Activated CD8-positive, alpha-beta T cell treated with anti-CD3 and anti-CD28 coated beads, Interleukin-2, amount 10 ng/mL, durations not matched to agents 7 days and 5 days (primary cell): ENCODE measurements at regions not wholly inside any gene's neighbourhood (a gene's known extent, or its start where the extent isn't known, plus 50 kb on each side); places are given as distances from the start of the nearest gene placed in this dataset.

ENCODE experiments used
- ATAC-seq: fragments of 150-1000 bp; cut with Tn5 transposase; one replicate; pipeline ENCODE4 v1.10.0; 2021; ENCODE audit warnings: moderate library complexity
- CTCF ChIA-PET: fragments of 350-600 bp; sonication (Branson Sonifier 250); formaldehyde crosslinking; loops from one replicate; lab custom pipeline; 2021; ENCODE audit warnings: antibody characterized with exemption; lab: Charles Lee
- POLR2A ChIA-PET: fragments of 350-600 bp; sonication (Branson Sonifier 250); formaldehyde crosslinking; loops from one replicate; lab custom pipeline; 2021; ENCODE audit warnings: antibody characterized with exemption; lab: Charles Lee
- DNase-seq: peaks from one replicate; pipeline ENCODE4 v3.0.0-alpha.2; 2020
- H3K27ac Mint-ChIP-seq: one replicate; pipeline ENCODE4 v1.8.0; 2021; ENCODE audit warnings: mild to moderate bottlenecking, mixed read lengths
- H3K27me3 Mint-ChIP-seq: one replicate; pipeline ENCODE4 v1.8.0; 2021; ENCODE audit warnings: low read depth, mixed read lengths
- H3K36me3 Mint-ChIP-seq: one replicate; pipeline ENCODE4 v1.8.0; 2021; ENCODE audit warnings: low read depth, mixed read lengths
- H3K4me1 Mint-ChIP-seq: one replicate; pipeline ENCODE4 v1.8.0; 2021; ENCODE audit warnings: low read depth, mixed read lengths
- H3K4me3 Mint-ChIP-seq: one replicate; pipeline ENCODE4 v1.8.0; 2021; ENCODE audit warnings: mild to moderate bottlenecking, mixed read lengths
- H3K9me3 Mint-ChIP-seq: one replicate; pipeline ENCODE4 v1.8.0; 2022; ENCODE audit warnings: mixed read lengths; ENCODE audit not compliant: insufficient read depth

GRCh38 chr4:123297836-123298235, 98.8 kb upstream of the SPRY1 start:
- H3K27ac Mint-ChIP-seq = no peak overlapping the region
- H3K27me3 Mint-ChIP-seq = no peaks in the 10 kb centered on the region
- no peak for ATAC-seq
- H3K4me3 Mint-ChIP-seq = no peak overlapping the region
- ChIA-PET POLR2A (no interaction called here), CTCF (no interaction called here)
- H3K9me3 Mint-ChIP-seq = no peaks in the 10 kb centered on the region
- H3K36me3 Mint-ChIP-seq = peaks cover 2% of the 10 kb centered on the region
- DNase-seq = no peak
- peaks cover 4% of the 10 kb centered on the region for H3K4me1 Mint-ChIP-seq

DNA sequence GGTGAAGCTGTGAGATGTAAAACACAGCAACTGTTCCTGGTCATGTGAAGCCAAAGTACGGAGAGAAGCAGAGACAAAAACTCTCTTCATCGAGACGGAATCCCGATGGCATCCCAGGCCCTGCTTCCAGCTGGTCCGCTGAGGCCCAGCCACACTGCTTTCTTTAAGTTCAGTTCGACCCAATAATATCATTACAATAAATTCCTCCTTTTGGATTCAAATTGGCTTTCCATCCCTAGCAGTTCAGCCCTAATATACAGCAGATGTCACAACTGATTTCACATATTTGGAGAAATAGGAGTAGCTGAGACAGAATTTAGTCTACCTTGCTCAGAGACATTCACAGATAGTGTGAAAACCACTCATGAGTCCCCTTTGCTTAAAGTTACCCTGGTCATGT, 98.3 kb upstream of the SPRY1 start:
- DNase-seq = no peak
- Mint-ChIP-seq H3K9me3 (no peaks in the 10 kb centered on the region), H3K27ac (no peak overlapping the region), H3K4me1 (peaks cover 4% of the 10 kb centered on the region), H3K4me3 (no peak overlapping the region), H3K27me3 (no peaks in the 10 kb centered on the region), H3K36me3 (peaks cover 2% of the 10 kb centered on the region)
- ATAC-seq = no peak
- POLR2A ChIA-PET = no interaction called here
- CTCF ChIA-PET = no interaction called here

DNA sequence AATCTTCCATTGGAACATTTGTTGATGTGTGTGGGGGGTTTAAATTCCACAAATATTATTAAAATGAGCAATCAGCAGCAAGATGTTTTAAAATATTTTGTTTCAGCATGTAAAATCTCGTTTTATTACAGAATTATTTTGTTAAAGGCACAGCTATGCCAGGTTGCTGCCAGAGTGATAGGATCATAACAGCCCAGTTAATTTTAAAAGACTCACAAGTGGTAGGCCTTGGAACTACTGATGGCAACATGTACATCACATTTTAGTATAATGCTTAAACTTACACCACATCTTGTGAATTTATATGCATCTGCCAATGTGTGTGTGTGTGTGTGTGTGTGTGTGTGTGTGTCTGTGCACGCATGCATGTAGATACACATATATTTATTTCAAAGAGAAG, 97.8 kb upstream of the SPRY1 start:
- H3K9me3 Mint-ChIP-seq = no peaks in the 10 kb centered on the region

DNA sequence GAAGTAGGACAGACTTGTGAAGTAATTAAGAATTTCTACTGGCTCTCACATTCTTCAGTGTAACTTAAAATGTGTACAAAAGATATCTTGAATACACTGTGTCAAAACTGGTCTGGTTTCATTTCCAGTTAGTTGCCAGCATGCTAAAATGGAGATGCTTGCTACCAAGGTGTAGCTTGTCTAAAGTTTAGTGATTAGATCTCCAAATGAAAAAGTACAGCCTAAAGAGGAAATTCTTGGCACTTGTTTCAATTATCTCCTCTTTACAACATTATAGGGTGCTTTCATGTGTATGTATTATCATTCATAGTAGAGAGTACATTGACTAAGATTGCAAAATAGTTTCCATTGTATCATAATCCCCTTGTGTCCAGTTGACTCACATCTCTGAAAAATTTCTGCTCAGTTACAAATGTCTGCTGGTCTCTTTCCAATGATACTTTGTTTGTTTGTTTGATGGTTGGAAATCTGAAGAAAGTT, 97.3 kb upstream of the SPRY1 start:
- H3K27ac Mint-ChIP-seq = no peak overlapping the region
- no peak for DNase-seq
- peaks cover 8% of the 10 kb centered on the region for H3K4me1 Mint-ChIP-seq
- ChIA-PET CTCF (no interaction called here), POLR2A (no interaction called here)
- no peak overlapping the region for H3K4me3 Mint-ChIP-seq
- H3K27me3 Mint-ChIP-seq = no peaks in the 10 kb centered on the region
- no peak for ATAC-seq
- H3K9me3 Mint-ChIP-seq = no peaks in the 10 kb centered on the region
- peaks cover 5% of the 10 kb centered on the region for H3K36me3 Mint-ChIP-seq

More for the DNA sequence above, 97.8 kb upstream of the SPRY1 start:
- no peak for DNase-seq
- ChIA-PET CTCF (no interaction called here), POLR2A (no interaction called here)
- Mint-ChIP-seq H3K27me3 (no peaks in the 10 kb centered on the region), H3K4me3 (no peak overlapping the region), H3K36me3 (peaks cover 2% of the 10 kb centered on the region), H3K27ac (no peak overlapping the region), H3K4me1 (peaks cover 4% of the 10 kb centered on the region)
- no peak for ATAC-seq

GRCh38 chr4:123300222-123301039, 96.2 kb upstream of the SPRY1 start:
- no peaks in the 10 kb centered on the region for H3K9me3 Mint-ChIP-seq
- DNase-seq (no peak), ATAC-seq (no peak)
- H3K36me3 Mint-ChIP-seq = peaks cover 5% of the 10 kb centered on the region
- no peaks in the 10 kb centered on the region for H3K27me3 Mint-ChIP-seq
- CTCF ChIA-PET = no interaction called here
- peaks cover 16% of the 10 kb centered on the region for H3K4me1 Mint-ChIP-seq
- H3K27ac Mint-ChIP-seq = peak overlapping the region; percentile 12
- POLR2A ChIA-PET = interaction anchor here (0.6 kb wide), 1 partner anchor 764 kb away, joined by 6 read pairs; no protein-coding TSS in a partner anchor
- no peak overlapping the region for H3K4me3 Mint-ChIP-seq

DNA sequence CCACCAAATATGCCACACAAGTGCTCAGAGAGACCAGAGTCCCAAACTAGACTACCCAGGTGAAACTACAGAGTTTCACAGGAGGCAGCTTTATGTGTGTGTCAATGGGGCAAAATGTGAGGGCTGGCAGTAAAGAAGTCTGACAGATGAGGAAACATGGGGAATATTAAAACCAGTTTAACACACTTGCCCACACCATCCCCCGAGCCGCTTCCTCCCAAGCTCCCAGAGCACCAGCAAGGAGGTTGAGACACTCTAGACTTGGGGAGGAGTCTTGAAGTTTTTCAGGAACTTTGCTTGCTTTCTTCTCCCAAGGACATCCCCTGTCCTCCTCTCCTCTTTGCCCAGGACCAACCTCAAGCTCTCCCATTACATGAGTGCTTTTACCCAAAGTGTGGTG, 94.7 kb upstream of the SPRY1 start:
- Mint-ChIP-seq H3K27me3 (no peaks in the 10 kb centered on the region), H3K36me3 (peaks cover 5% of the 10 kb centered on the region), H3K4me3 (no peak overlapping the region), H3K9me3 (no peaks in the 10 kb centered on the region), H3K4me1 (peaks cover 16% of the 10 kb centered on the region), H3K27ac (no peak overlapping the region)
- DNase-seq (no peak), ATAC-seq (no peak)
- ChIA-PET POLR2A (no interaction called here), CTCF (no interaction called here)

- peak; percentile 76 for ATAC-seq
- Mint-ChIP-seq H3K4me3 (peak overlapping the region; percentile 13), H3K27me3 (no peaks in the 10 kb centered on the region), H3K36me3 (peaks cover 3% of the 10 kb centered on the region), H3K9me3 (no peaks in the 10 kb centered on the region), H3K27ac (peak overlapping the region; percentile 37), H3K4me1 (peaks cover 14% of the 10 kb centered on the region)
- ChIA-PET POLR2A (no interaction called here), CTCF (no interaction called here)
- DNase-seq = peak; percentile 45
Measured at GRCh38 chr4:123304151-123304964, 92.2 kb upstream of the SPRY1 start.

- CTCF ChIA-PET = no interaction called here
- Mint-ChIP-seq H3K9me3 (no peaks in the 10 kb centered on the region), H3K27ac (no peak overlapping the region), H3K4me3 (no peak overlapping the region), H3K4me1 (peaks cover 12% of the 10 kb centered on the region), H3K36me3 (peaks cover 3% of the 10 kb centered on the region), H3K27me3 (no peaks in the 10 kb centered on the region)
- POLR2A ChIA-PET = no interaction called here
- ATAC-seq (no peak), DNase-seq (no peak)
Measured at GRCh38 chr4:123305736-123306135, 90.9 kb upstream of the SPRY1 start.

- ATAC-seq (no peak), DNase-seq (no peak)
- H3K4me3 Mint-ChIP-seq = no peak overlapping the region
- H3K4me1 Mint-ChIP-seq = peaks cover 12% of the 10 kb centered on the region
- H3K27ac Mint-ChIP-seq = no peak overlapping the region
- POLR2A ChIA-PET = no interaction called here
- no peaks in the 10 kb centered on the region for H3K9me3 Mint-ChIP-seq
- peaks cover 3% of the 10 kb centered on the region for H3K36me3 Mint-ChIP-seq
- CTCF ChIA-PET = interaction anchor here (1.1 kb wide), 1 partner anchor 84 kb away, joined by 5 read pairs; no protein-coding TSS in a partner anchor
- H3K27me3 Mint-ChIP-seq = no peaks in the 10 kb centered on the region
Measured at GRCh38 chr4:123306769-123307168, 89.8 kb upstream of the SPRY1 start.

DNA sequence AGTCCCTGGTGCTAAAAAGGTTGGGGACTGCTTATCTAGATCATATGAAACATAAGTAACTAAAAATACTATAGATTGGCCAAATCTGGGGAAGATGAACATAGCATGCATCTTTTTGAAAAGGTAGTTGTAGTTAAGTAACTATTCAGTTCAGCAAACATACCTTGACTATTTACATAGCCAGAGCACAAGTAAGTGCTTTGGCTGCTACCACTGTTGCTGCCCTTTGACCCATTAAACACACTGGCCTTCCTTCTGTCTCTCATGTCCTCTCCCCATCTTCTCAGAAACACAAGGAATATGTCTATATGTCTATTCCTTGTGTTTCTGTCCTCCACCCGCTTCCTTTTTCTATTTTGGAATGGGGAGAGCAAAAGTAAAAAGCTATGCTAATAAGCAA, 87.9 kb upstream of the SPRY1 start:
- Mint-ChIP-seq H3K27me3 (no peaks in the 10 kb centered on the region), H3K36me3 (peaks cover 3% of the 10 kb centered on the region), H3K27ac (no peak overlapping the region), H3K4me1 (peaks cover 12% of the 10 kb centered on the region), H3K4me3 (no peak overlapping the region), H3K9me3 (no peaks in the 10 kb centered on the region)
- ChIA-PET POLR2A (no interaction called here), CTCF (no interaction called here)
- DNase-seq (no peak), ATAC-seq (no peak)

DNA sequence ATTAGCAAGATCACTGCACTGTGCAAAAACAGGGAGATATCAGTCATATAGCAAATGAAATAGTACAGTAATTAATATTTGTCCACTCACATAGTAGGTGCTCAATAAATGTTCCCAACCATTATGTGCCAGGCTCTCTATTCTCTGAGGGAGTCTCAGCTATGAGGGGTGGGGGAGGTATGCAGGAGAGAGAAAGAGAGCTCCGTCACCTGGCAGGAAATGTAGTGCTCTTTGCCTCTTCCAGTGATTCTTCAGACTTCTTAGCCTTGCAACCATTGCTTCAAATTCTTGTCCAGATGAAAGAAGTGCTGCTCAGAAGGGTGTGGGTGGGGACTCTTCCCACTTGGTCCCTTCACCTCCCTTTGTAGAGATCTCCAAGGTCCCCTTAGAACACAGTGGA, 84.5 kb upstream of the SPRY1 start:
- Mint-ChIP-seq H3K4me3 (no peak overlapping the region), H3K9me3 (no peaks in the 10 kb centered on the region), H3K27me3 (no peaks in the 10 kb centered on the region), H3K27ac (no peak overlapping the region), H3K4me1 (no peaks in the 10 kb centered on the region), H3K36me3 (peaks cover 7% of the 10 kb centered on the region)
- POLR2A ChIA-PET = no interaction called here
- DNase-seq = no peak
- ATAC-seq = no peak
- CTCF ChIA-PET = no interaction called here

- POLR2A ChIA-PET = no interaction called here
- Mint-ChIP-seq H3K27ac (no peak overlapping the region), H3K4me1 (no peaks in the 10 kb centered on the region), H3K36me3 (peaks cover 9% of the 10 kb centered on the region), H3K4me3 (no peak overlapping the region), H3K9me3 (no peaks in the 10 kb centered on the region), H3K27me3 (no peaks in the 10 kb centered on the region)
- ATAC-seq = no peak
- CTCF ChIA-PET = no interaction called here
- DNase-seq = no peak
Measured at GRCh38 chr4:123312951-123313592, 83.5 kb upstream of the SPRY1 start.
